CD4-positive, alpha-beta T cell treated with Interferon alpha-2 for 1 hour (primary cell): ENCODE measurements at regions not wholly inside any gene's neighbourhood (a gene's known extent, or its start where the extent isn't known, plus 50 kb on each side); places are given as distances from the start of the nearest gene placed in this dataset.

Experiments used
- DNase-seq, 2 donors: peaks; one replicate each; pipeline ENCODE4 v3.0.0-alpha.2; 2020 to 2022

- DNase-seq: no peak
Observed at GRCh38 chr14:58785701-58786100, 147.9 kb downstream of the DACT1 start.

GRCh38 chr14:58787592-58787991 lies 149.8 kb downstream of the DACT1 start:
- DNase-seq: no peak

GRCh38 chr14:58788655-58789503 lies 151.1 kb downstream of the DACT1 start:
- DNase-seq: no peak

- no peak for DNase-seq
Observed at GRCh38 chr14:58789736-58790135, 152.0 kb downstream of the DACT1 start.

GRCh38 chr14:58792416-58792815 lies 154.7 kb downstream of the DACT1 start:
- DNase-seq: no peak

GRCh38 chr14:58793131-58793740 lies 155.5 kb downstream of the DACT1 start:
- DNase-seq: no peak

- no peak for DNase-seq
Observed at GRCh38 chr14:58794993-58795762, 157.4 kb downstream of the DACT1 start.

- no peak for DNase-seq
Observed at GRCh38 chr14:58796242-58797009, 158.7 kb downstream of the DACT1 start.

GRCh38 chr14:58797010-58797429 lies 159.3 kb downstream of the DACT1 start:
- DNase-seq: no peak

GRCh38 chr14:58798173-58798572 lies 160.4 kb downstream of the DACT1 start:
- DNase-seq: no peak

GRCh38 chr14:58801086-58801485 lies 163.3 kb downstream of the DACT1 start:
- DNase-seq: no peak

GRCh38 chr14:58805057-58805456 lies 167.3 kb downstream of the DACT1 start:
- no peak for DNase-seq

GRCh38 chr14:58805605-58806409 lies 168.0 kb downstream of the DACT1 start:
- no peak for DNase-seq

- DNase-seq: no peak
Observed at GRCh38 chr14:58807191-58807590, 169.4 kb downstream of the DACT1 start.

- no peak for DNase-seq
Observed at GRCh38 chr14:58808828-58809227, 171.1 kb downstream of the DACT1 start.

GRCh38 chr14:58809520-58809919 lies 171.8 kb downstream of the DACT1 start:
- DNase-seq: no peak

- no peak for DNase-seq
Observed at GRCh38 chr14:58812050-58812910, 174.5 kb downstream of the DACT1 start.

GRCh38 chr14:58813745-58814144 lies 176.0 kb downstream of the DACT1 start:
- no peak for DNase-seq

GRCh38 chr14:58814466-58814865 lies 176.7 kb downstream of the DACT1 start:
- no peak for DNase-seq

- no peak for DNase-seq
Observed at GRCh38 chr14:58815161-58815701, 177.5 kb downstream of the DACT1 start.

- DNase-seq: no peak
Observed at GRCh38 chr14:58815794-58816193, 178.0 kb downstream of the DACT1 start.
